ENCODE measurements at regions not wholly inside any gene's neighbourhood (a gene's known extent, or its start where the extent isn't known, plus 50 kb on each side); places are given as distances from the start of the nearest gene placed in this dataset.
"Not testable (repeated sequence)": the region's sequence is repeated elsewhere in the genome, so short reads cannot be mapped to it uniquely, and the experiment has no call there.

DNA sequence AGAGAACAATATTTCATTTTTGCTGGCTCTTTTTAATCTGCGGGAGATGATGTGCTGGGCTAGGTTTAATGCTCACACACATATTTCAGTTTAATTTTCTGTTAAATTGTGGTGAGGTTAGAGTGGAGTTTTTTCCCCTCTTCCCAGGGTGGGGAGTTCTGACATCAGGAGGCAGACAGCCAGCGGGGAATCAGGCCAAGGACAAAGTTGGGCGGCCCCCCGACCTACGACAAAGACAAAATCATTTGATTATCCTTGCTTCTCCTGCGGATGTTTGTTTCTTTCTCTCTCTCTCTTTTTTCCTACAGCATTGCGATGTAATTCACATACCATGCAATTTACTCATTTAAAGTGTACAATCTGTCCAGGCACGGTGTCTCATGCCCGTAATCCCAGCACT is 295.9 kb downstream of the NPIPA7 start:
- H3K27ac Mint-ChIP-seq; H3K4me3 Mint-ChIP-seq; H3K36me3 ChIP-seq (ENCODE audit: insufficient read depth, low read length); H3K9me3 Mint-ChIP-seq; H3K27me3 Mint-ChIP-seq; H3K36me3 Mint-ChIP-seq; DNase-seq; H3K4me1 ChIP-seq (ENCODE audit: insufficient read depth, low read length); H3K27ac ChIP-seq (ENCODE audit: low read depth, low read length); H3K9me3 ChIP-seq (ENCODE audit: low read length); POLR2A ChIA-PET; CTCF ChIA-PET; H3K4me3 ChIP-seq (ENCODE audit: low read length); H3K4me1 Mint-ChIP-seq; H3K27me3 ChIP-seq (ENCODE audit: insufficient read depth, low read length, poor library complexity, severe bottlenecking): not testable (repeated sequence)

DNA sequence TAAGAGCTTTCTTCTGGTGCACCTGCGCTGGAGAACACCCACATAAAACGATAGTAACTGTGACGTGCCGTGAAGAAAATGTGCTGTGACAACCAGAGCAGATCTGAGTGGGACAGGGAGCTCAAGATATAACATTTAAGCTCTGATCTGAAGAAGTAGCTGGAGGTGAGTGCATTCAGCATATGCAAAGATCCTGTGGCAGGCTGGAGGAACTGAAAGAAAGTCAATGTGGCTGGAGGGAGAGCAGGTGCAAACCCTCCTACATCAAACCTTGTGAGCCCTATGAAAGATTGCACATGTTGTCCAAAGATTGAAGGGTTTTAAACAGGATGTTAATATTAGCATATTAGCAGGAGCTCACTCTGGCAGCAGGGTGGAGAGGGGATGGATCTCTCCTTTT is 342.9 kb downstream of the NPIPA7 start:
- H3K27ac Mint-ChIP-seq; H3K4me3 Mint-ChIP-seq; H3K36me3 ChIP-seq (ENCODE audit: insufficient read depth, low read length); H3K27ac ChIP-seq (ENCODE audit: low read depth, low read length); POLR2A ChIA-PET; H3K4me1 Mint-ChIP-seq; H3K36me3 Mint-ChIP-seq; DNase-seq; CTCF ChIA-PET; H3K9me3 ChIP-seq (ENCODE audit: low read length); H3K9me3 Mint-ChIP-seq; H3K27me3 ChIP-seq (ENCODE audit: insufficient read depth, low read length, poor library complexity, severe bottlenecking); H3K27me3 Mint-ChIP-seq; H3K4me1 ChIP-seq (ENCODE audit: insufficient read depth, low read length); H3K4me3 ChIP-seq (ENCODE audit: low read length): not testable (repeated sequence)

DNA sequence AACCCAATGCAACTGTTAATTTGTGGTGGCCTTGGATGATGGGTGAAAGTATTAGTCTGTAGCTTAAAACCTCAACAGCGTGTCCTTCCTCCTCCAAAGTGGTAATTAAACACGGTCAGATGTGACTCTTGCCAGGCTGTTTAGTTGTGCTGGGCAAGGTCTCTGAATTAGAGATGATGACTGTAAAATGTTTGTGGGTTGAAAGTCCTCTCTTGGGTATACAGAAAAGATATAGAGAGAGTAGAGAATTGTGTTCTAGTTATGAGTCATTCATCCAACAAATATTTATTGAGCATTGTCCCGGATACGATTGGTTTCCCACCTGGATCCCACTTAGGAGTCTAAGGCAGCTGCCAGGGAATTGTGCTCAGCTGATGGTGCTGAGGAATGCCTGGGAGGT is 343.7 kb downstream of the NPIPA7 start:
- H3K27me3 ChIP-seq (ENCODE audit: insufficient read depth, low read length, poor library complexity, severe bottlenecking); H3K27ac ChIP-seq (ENCODE audit: low read depth, low read length); H3K4me3 ChIP-seq (ENCODE audit: low read length); H3K9me3 ChIP-seq (ENCODE audit: low read length); H3K4me3 Mint-ChIP-seq; H3K36me3 ChIP-seq (ENCODE audit: insufficient read depth, low read length); H3K4me1 ChIP-seq (ENCODE audit: insufficient read depth, low read length); H3K4me1 Mint-ChIP-seq; H3K36me3 Mint-ChIP-seq; H3K27ac Mint-ChIP-seq; POLR2A ChIA-PET; H3K9me3 Mint-ChIP-seq; H3K27me3 Mint-ChIP-seq; DNase-seq; CTCF ChIA-PET: not testable (repeated sequence)

DNA sequence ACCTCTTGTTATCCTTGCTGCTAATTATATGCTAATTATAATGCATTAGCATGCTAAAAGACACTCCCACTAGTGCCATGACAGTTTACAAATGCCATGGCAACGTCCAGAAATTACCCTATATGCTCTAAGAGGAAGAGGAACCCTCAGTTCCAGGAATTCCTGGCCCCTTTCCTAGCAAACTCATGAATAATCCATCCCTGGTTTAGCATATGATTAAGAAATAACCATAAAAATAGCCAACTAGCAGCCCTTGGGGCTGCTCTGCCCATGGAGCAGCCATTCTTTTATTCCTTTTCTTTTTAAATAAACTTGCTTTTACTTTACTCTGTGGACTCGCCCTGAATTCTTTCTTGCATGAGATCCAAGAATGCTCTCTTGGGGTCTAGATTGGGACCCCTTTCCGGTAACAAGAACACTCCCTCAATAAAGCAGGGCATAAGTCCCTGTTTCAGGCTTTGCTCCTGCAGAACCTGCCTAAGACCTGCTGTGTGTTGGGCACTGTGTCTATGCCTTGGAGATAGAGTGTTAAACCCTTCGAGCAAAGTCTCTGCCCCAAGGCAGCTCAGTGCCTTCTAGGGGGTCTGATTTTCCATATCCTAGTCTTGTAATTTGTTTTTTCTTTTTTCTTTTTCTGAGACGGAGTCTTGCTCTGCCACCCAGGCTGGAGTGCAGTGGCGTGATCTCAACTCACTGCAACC is 345.0 kb downstream of the NPIPA7 start:
- H3K4me1 ChIP-seq (ENCODE audit: insufficient read depth, low read length); H3K4me3 Mint-ChIP-seq; H3K9me3 Mint-ChIP-seq; POLR2A ChIA-PET; CTCF ChIA-PET; DNase-seq; H3K4me3 ChIP-seq (ENCODE audit: low read length); H3K9me3 ChIP-seq (ENCODE audit: low read length); H3K4me1 Mint-ChIP-seq; H3K27me3 ChIP-seq (ENCODE audit: insufficient read depth, low read length, poor library complexity, severe bottlenecking); H3K27me3 Mint-ChIP-seq; H3K36me3 Mint-ChIP-seq; H3K27ac Mint-ChIP-seq; H3K27ac ChIP-seq (ENCODE audit: low read depth, low read length); H3K36me3 ChIP-seq (ENCODE audit: insufficient read depth, low read length): not testable (repeated sequence)

DNA sequence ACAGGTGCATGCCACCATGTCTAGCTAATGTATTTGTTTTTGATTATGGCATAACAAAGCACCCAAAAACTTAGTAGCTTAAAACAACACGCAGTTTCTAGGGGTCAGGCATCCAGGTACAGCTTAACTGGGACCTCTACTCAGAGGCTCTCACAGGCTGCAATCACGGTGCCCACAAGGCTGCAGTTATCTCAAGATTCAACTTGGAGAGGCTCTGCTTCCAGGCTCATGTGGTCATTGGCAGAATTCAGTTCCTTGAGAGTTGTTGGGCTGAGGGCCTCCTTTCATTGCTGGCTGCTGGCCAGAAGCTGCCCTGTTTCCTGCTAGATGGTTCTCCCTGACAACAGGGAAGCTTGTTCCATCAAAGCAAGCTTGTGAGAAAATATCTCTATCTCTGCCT is 348.1 kb downstream of the NPIPA7 start:
- H3K4me3 ChIP-seq (ENCODE audit: low read length); H3K4me3 Mint-ChIP-seq; H3K4me1 Mint-ChIP-seq; H3K36me3 Mint-ChIP-seq; DNase-seq; CTCF ChIA-PET; H3K27me3 Mint-ChIP-seq; H3K9me3 ChIP-seq (ENCODE audit: low read length); H3K4me1 ChIP-seq (ENCODE audit: insufficient read depth, low read length); H3K27ac ChIP-seq (ENCODE audit: low read depth, low read length); H3K9me3 Mint-ChIP-seq; POLR2A ChIA-PET; H3K27me3 ChIP-seq (ENCODE audit: insufficient read depth, low read length, poor library complexity, severe bottlenecking); H3K36me3 ChIP-seq (ENCODE audit: insufficient read depth, low read length); H3K27ac Mint-ChIP-seq: not testable (repeated sequence)

DNA sequence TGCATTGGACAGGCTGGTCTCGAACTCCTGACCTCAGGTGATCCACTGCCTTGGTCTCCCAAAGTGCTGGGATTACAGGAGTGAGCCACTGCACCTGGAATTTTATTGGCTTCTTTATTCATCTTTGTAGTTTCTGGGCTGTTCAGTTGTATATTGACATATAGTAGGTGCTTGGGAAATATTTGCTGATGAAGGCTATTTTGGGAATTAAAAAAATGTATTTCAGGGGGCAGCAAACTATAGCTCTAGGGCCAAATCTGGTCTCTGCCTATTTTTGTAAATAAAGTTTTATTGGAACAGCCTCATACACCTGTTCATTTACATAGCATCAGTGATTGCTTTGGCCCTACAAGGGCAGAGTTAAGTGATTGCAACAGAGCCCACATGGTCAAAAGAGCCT is 363.6 kb downstream of the NPIPA7 start:
- H3K4me3 ChIP-seq (ENCODE audit: low read length); H3K9me3 Mint-ChIP-seq; H3K4me1 ChIP-seq (ENCODE audit: insufficient read depth, low read length); H3K36me3 ChIP-seq (ENCODE audit: insufficient read depth, low read length); H3K27me3 ChIP-seq (ENCODE audit: insufficient read depth, low read length, poor library complexity, severe bottlenecking); CTCF ChIA-PET; H3K27me3 Mint-ChIP-seq; H3K27ac Mint-ChIP-seq; H3K36me3 Mint-ChIP-seq; H3K4me3 Mint-ChIP-seq; POLR2A ChIA-PET; H3K9me3 ChIP-seq (ENCODE audit: low read length); DNase-seq; H3K27ac ChIP-seq (ENCODE audit: low read depth, low read length); H3K4me1 Mint-ChIP-seq: not testable (repeated sequence)

DNA sequence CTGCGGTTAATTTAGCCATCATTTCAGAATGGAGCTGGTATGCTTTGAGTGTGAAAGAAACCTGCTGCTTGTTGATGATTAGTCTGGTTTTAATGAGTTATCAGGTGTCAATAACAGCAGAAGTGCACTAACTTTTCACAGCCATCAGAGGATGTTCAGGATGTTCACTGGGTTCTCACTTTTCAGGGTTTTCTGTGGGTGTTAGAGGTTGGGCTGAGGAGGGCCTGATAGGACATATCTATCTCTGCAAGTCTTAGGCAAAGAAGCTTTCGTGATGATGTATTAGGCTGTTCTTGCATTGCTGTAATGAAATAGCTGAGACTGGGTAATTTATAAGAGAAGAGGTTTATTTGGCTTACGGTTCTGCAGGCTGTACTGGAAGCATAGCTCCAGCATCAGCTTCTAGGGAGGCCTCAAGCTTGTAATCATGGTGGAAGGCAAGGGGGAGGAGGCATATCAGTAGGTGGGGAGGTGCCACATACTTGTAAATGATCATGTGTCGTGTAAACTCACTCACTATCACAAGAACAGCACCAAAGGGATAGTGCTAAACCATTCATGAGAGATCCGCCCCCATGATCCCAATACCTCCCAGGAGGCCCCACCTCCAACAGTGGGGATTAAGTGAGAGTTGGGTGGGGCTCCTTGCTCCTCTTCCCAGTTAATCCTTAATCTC is 376.2 kb downstream of the NPIPA7 start:
- H3K9me3 ChIP-seq (ENCODE audit: low read length); H3K36me3 Mint-ChIP-seq; CTCF ChIA-PET; H3K9me3 Mint-ChIP-seq; H3K27ac Mint-ChIP-seq; H3K4me1 ChIP-seq (ENCODE audit: insufficient read depth, low read length); H3K36me3 ChIP-seq (ENCODE audit: insufficient read depth, low read length); H3K27me3 ChIP-seq (ENCODE audit: insufficient read depth, low read length, poor library complexity, severe bottlenecking); H3K4me1 Mint-ChIP-seq; H3K4me3 ChIP-seq (ENCODE audit: low read length); H3K4me3 Mint-ChIP-seq; H3K27ac ChIP-seq (ENCODE audit: low read depth, low read length); DNase-seq; H3K27me3 Mint-ChIP-seq; POLR2A ChIA-PET: not testable (repeated sequence)

DNA sequence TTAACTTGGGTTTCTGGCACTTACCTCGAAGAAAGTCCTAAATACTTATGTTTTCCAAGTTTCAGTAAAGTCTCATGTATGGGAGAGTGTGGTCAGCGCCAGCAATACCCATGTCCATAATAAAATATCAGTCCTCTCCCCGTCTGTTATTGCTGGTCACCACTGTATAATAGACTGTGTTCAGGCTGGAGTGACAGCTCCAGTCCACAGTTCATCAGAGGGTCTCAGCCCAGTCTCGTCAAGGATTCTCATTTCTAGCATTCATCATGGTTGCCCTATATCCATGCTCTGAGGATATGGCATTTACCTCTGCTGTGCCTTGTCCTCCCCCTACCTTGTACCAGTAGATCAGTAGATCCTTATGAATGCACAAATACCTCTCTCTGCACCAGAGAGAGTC is 384.5 kb downstream of the NPIPA7 start:
- Histone ChIP-seq H3K4me3 (ENCODE audit: low read length) (no peak overlapping the region), H3K27me3 (ENCODE audit: insufficient read depth, low read length, poor library complexity, severe bottlenecking) (no peaks in the 10 kb centered on the region), H3K36me3 (ENCODE audit: insufficient read depth, low read length) (no peaks in the 10 kb centered on the region), H3K9me3 (ENCODE audit: low read length) (no peaks in the 10 kb centered on the region), H3K4me1 (ENCODE audit: insufficient read depth, low read length) (no peaks in the 10 kb centered on the region), H3K27ac (ENCODE audit: low read depth, low read length) (no peak overlapping the region)
- Mint-ChIP-seq H3K36me3 (no peaks in the 10 kb centered on the region), H3K4me3 (no peak overlapping the region), H3K27ac (no peak overlapping the region), H3K4me1 (no peaks in the 10 kb centered on the region), H3K9me3 (peaks cover 0 to 5% (median 3%) of the 10 kb centered on the region in 5 donors), H3K27me3 (peaks cover 2 to 3% of the 10 kb centered on the region in 2 donors)
- ChIA-PET POLR2A (no interaction called here), CTCF (no interaction called here)
- DNase-seq, result no peak

DNA sequence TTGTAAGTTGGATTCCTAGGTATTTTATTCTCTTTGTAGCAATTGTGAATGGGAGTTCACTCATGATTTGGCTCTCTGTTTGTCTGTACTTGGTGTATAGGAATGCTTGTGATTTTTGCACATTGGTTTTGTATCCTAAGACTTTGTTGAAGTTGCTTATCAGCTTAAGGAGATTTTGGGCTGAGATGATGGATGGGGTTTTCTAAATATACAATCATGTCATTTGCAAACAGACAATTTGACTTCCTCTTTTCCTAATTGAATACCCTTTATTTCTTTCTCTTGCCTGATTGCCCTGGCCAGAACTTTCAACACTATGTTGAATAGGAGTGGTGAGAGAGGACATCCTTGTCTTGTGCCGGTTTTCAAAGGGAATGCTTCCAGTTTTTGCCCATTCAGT is 391.8 kb downstream of the NPIPA7 start:
- peaks cover 9 to 16% of the 10 kb centered on the region in 2 donors for H3K27me3 Mint-ChIP-seq
- H3K27me3 ChIP-seq (ENCODE audit: insufficient read depth, low read length, poor library complexity, severe bottlenecking); H3K4me3 Mint-ChIP-seq; H3K27ac ChIP-seq (ENCODE audit: low read depth, low read length); H3K9me3 Mint-ChIP-seq; H3K36me3 Mint-ChIP-seq; H3K9me3 ChIP-seq (ENCODE audit: low read length); H3K36me3 ChIP-seq (ENCODE audit: insufficient read depth, low read length); CTCF ChIA-PET; POLR2A ChIA-PET; H3K4me1 Mint-ChIP-seq; H3K4me3 ChIP-seq (ENCODE audit: low read length); DNase-seq; H3K4me1 ChIP-seq (ENCODE audit: insufficient read depth, low read length); H3K27ac Mint-ChIP-seq: not testable (repeated sequence)

Measured in CD8-positive, alpha-beta memory T cell (primary cell).